ENCODE measurements at regions not wholly inside any gene's neighbourhood (a gene's known extent, or its start where the extent isn't known, plus 50 kb on each side); places are given as distances from the start of the nearest gene placed in this dataset.
A peak's percentile ranks its signal among the peaks of the same experiment; 100 is the strongest.

GRCh38 chr10:113967126-113967525 lies 76.5 kb upstream of the ADRB1 start:
- no peak for DNase-seq (ENCODE audit: low read depth)

GRCh38 chr10:113970641-113971040 lies 73.0 kb upstream of the ADRB1 start:
- DNase-seq (ENCODE audit: low read depth), result no peak

GRCh38 chr10:113971349-113971973 lies 72.2 kb upstream of the ADRB1 start:
- DNase-seq (ENCODE audit: low read depth), result no peak

- DNase-seq (ENCODE audit: low read depth), result no peak
These were observed 66.5 kb upstream of the ADRB1 start for GRCh38 chr10:113977174-113977573.

GRCh38 chr10:113978802-113979201 lies 64.9 kb upstream of the ADRB1 start:
- DNase-seq (ENCODE audit: low read depth), result no peak

- no peak for DNase-seq (ENCODE audit: low read depth)
These were observed 64.3 kb upstream of the ADRB1 start for GRCh38 chr10:113979409-113979808.

GRCh38 chr10:113980408-113981087 lies 63.1 kb upstream of the ADRB1 start:
- DNase-seq (ENCODE audit: low read depth), result no peak

- DNase-seq (ENCODE audit: low read depth), result no peak
These were observed 61.4 kb upstream of the ADRB1 start for GRCh38 chr10:113982296-113982695.

GRCh38 chr10:113982769-113983168 lies 60.9 kb upstream of the ADRB1 start:
- no peak for DNase-seq (ENCODE audit: low read depth)

- DNase-seq (ENCODE audit: low read depth), result no peak
These were observed 60.1 kb upstream of the ADRB1 start for GRCh38 chr10:113983552-113983951.

- DNase-seq (ENCODE audit: low read depth), result no peak
These were observed 58.3 kb upstream of the ADRB1 start for GRCh38 chr10:113985297-113985844.

GRCh38 chr10:113986316-113986715 lies 57.4 kb upstream of the ADRB1 start:
- no peak for DNase-seq (ENCODE audit: low read depth)

GRCh38 chr10:113987156-113987555 lies 56.5 kb upstream of the ADRB1 start:
- no peak for DNase-seq (ENCODE audit: low read depth)

GRCh38 chr10:113987805-113988204 lies 55.9 kb upstream of the ADRB1 start:
- no peak for DNase-seq (ENCODE audit: low read depth)

GRCh38 chr10:113988535-113988934 lies 55.1 kb upstream of the ADRB1 start:
- DNase-seq (ENCODE audit: low read depth), result no peak

- no peak for DNase-seq (ENCODE audit: low read depth)
These were observed 52.4 kb upstream of the ADRB1 start for GRCh38 chr10:113991091-113991860.

- DNase-seq (ENCODE audit: low read depth), result peak; percentile 14
These were observed 51.1 kb upstream of the ADRB1 start for GRCh38 chr10:113992471-113993011.

- no peak for DNase-seq (ENCODE audit: low read depth)
These were observed 50.1 kb upstream of the ADRB1 start for GRCh38 chr10:113993489-113993991.

Data from HS-5 (cell line).